SK-N-SH treated with all-trans-retinoic acid at 6 μM for 48 hours (cell line): ENCODE measurements at regions not wholly inside any gene's neighbourhood (a gene's known extent, or its start where the extent isn't known, plus 50 kb on each side); places are given as distances from the start of the nearest gene placed in this dataset.

Experiments
- ARNTL ChIP-seq: fragments of 450-650 bp; formaldehyde crosslinking; IDR thresholded peaks from 2 replicates; pipeline ENCODE4 v1.5.0; 2020; ENCODE audit warnings: low read depth, mild to moderate bottlenecking, moderate library complexity, borderline replicate concordance
- OSR1 ChIP-seq: fragments of 250-450 bp; sonication (Bioruptor Pico); IDR thresholded peaks from 2 replicates; pipeline ENCODE4 v1.8.0; 2022; ENCODE audit warnings: moderate library complexity, mild to moderate bottlenecking, inconsistent platforms
- RARB ChIP-seq: fragments of 250-450 bp; sonication (Bioruptor Pico); IDR thresholded peaks from 2 replicates; pipeline ENCODE4 v1.8.0; 2021; ENCODE audit warnings: mild to moderate bottlenecking, moderate library complexity
- TCF4 ChIP-seq: fragments of 250-450 bp; sonication (Bioruptor Pico); IDR thresholded peaks from 2 replicates; pipeline ENCODE4 v1.8.0; 2021; ENCODE audit warnings: mild to moderate bottlenecking, moderate library complexity, borderline replicate concordance
- TOX ChIP-seq: fragments of 250-450 bp; sonication (Bioruptor Pico); IDR thresholded peaks from 2 replicates; pipeline ENCODE4 v1.8.0; 2021; ENCODE audit warnings: mild to moderate bottlenecking, moderate library complexity, borderline replicate concordance
- ZC3H10 ChIP-seq: fragments of 250-450 bp; sonication (Bioruptor Pico); IDR thresholded peaks from 2 replicates; pipeline ENCODE4 v1.5.1; 2021; ENCODE audit warnings: mild to moderate bottlenecking, moderate library complexity
- ZFP3 ChIP-seq: fragments of 250-450 bp; sonication (Bioruptor Pico); IDR thresholded peaks from 2 replicates; pipeline ENCODE4 v1.5.0; 2020; ENCODE audit warnings: mild to moderate bottlenecking, moderate library complexity
- ZFP30 ChIP-seq: fragments of 450-650 bp; formaldehyde crosslinking; IDR thresholded peaks from 2 replicates; pipeline ENCODE4 v1.5.0; 2022; ENCODE audit warnings: mild to moderate bottlenecking, moderate library complexity
- ZNF565 ChIP-seq: fragments of 450-650 bp; formaldehyde crosslinking; conservative IDR thresholded peaks from 2 replicates; pipeline ENCODE4 v1.5.0; 2020; ENCODE audit warnings: low read depth, mild to moderate bottlenecking, moderate library complexity
- ZNF8 ChIP-seq: fragments of 450-650 bp; formaldehyde crosslinking; IDR thresholded peaks from 2 replicates; pipeline ENCODE4 v1.5.0; 2020; ENCODE audit warnings: mild to moderate bottlenecking, moderate library complexity
- TF ChIP-seq, protein P1 (sequence below): fragments of 250-450 bp; sonication (Bioruptor Pico); IDR thresholded peaks from 2 replicates; pipeline ENCODE4 v1.8.0; 2020; ENCODE audit warnings: mild to moderate bottlenecking, moderate library complexity, borderline replicate concordance
- TF ChIP-seq, protein P2 (sequence below): fragments of 250-450 bp; sonication (Bioruptor Pico); IDR thresholded peaks from 2 replicates; pipeline ENCODE4 v1.8.0; 2021; ENCODE audit warnings: low read depth, mild to moderate bottlenecking, moderate library complexity, borderline replicate concordance

DNA sequence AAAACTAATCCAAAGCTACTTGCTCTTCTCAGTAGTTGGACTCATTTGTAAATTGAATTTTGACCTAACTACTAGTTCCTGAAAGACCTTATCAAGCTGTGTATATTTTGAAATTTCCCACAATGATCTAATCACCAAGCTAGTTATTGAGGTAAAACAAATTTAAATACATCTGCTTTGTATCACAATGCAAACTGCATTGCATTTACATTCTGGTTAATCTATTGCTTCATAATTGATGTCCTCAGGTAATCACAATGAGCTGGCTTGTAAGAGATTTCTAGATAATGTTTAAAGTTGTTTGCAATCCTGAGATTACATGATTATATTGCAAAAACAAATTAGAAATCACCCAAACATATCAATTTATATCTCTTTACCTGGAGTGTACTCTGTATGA, 848.8 kb downstream of the HACE1 start:
- no peak for TF ChIP-seq ZNF8 (CRISPR knock-in tag)
- TF ChIP-seq ZFP3 (CRISPR knock-in tag): no peak
- no peak for TF ChIP-seq OSR1 (CRISPR knock-in tag)
- TF ChIP-seq ZC3H10 (CRISPR knock-in tag): no peak
- TF ChIP-seq RARB: no peak
- no peak for TF ChIP-seq ZNF565 (CRISPR knock-in tag)
- TF ChIP-seq, protein P1, sequence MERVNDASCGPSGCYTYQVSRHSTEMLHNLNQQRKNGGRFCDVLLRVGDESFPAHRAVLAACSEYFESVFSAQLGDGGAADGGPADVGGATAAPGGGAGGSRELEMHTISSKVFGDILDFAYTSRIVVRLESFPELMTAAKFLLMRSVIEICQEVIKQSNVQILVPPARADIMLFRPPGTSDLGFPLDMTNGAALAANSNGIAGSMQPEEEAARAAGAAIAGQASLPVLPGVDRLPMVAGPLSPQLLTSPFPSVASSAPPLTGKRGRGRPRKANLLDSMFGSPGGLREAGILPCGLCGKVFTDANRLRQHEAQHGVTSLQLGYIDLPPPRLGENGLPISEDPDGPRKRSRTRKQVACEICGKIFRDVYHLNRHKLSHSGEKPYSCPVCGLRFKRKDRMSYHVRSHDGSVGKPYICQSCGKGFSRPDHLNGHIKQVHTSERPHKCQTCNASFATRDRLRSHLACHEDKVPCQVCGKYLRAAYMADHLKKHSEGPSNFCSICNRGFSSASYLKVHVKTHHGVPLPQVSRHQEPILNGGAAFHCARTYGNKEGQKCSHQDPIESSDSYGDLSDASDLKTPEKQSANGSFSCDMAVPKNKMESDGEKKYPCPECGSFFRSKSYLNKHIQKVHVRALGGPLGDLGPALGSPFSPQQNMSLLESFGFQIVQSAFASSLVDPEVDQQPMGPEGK (CRISPR knock-in tag): no peak
- TF ChIP-seq TCF4 (CRISPR knock-in tag): peak; percentile 88; the same call in 1 of the 2 replicates
- TF ChIP-seq, protein P2, sequence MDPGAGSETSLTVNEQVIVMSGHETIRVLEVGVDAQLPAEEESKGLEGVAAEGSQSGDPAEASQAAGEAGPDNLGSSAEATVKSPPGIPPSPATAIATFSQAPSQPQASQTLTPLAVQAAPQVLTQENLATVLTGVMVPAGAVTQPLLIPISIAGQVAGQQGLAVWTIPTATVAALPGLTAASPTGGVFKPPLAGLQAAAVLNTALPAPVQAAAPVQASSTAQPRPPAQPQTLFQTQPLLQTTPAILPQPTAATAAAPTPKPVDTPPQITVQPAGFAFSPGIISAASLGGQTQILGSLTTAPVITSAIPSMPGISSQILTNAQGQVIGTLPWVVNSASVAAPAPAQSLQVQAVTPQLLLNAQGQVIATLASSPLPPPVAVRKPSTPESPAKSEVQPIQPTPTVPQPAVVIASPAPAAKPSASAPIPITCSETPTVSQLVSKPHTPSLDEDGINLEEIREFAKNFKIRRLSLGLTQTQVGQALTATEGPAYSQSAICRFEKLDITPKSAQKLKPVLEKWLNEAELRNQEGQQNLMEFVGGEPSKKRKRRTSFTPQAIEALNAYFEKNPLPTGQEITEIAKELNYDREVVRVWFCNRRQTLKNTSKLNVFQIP: no peak
- TF ChIP-seq TOX (CRISPR knock-in tag): no peak
- no peak for TF ChIP-seq ZFP30 (CRISPR knock-in tag)
- no peak for TF ChIP-seq ARNTL
